ACC112 (cell line): ENCODE measurements at regions not wholly inside any gene's neighbourhood (a gene's known extent, or its start where the extent isn't known, plus 50 kb on each side); places are given as distances from the start of the nearest gene placed in this dataset.

Experiments used
- H2AFZ ChIP-seq: fragments of 200-600 bp; sonication (generic); one replicate; pipeline ENCODE4 v1.6.0; 2017; ENCODE audit warnings: antibody characterized with exemption, low read length; ENCODE audit not compliant: unreplicated experiment
- H3K27ac ChIP-seq: fragments of 200-600 bp; sonication (generic); 2 replicates; pipeline ENCODE4 v1.5.1; 2014; ENCODE audit warnings: low read depth, mild to moderate bottlenecking, antibody characterized with exemption, low read length, moderate library complexity
- H3K27me3 ChIP-seq: fragments of 200-600 bp; sonication (generic); 2 replicates; pipeline ENCODE4 v1.6.1; 2014; ENCODE audit warnings: mild to moderate bottlenecking, antibody characterized with exemption, low read length, moderate library complexity, mixed read lengths; ENCODE audit not compliant: insufficient read depth
- H3K36me3 ChIP-seq: fragments of 200-600 bp; sonication (generic); 2 replicates; pipeline ENCODE4 v1.6.1; 2016; ENCODE audit warnings: mild to moderate bottlenecking, antibody characterized with exemption, low read length, moderate library complexity, mixed read lengths; ENCODE audit not compliant: insufficient read depth
- H3K4me1 ChIP-seq: fragments of 200-600 bp; sonication (generic); one replicate; pipeline ENCODE4 v1.6.1; 2016; ENCODE audit warnings: low read length, mixed read lengths; ENCODE audit not compliant: insufficient read depth, unreplicated experiment, control insufficient read depth
- H3K4me3 ChIP-seq: fragments of 200-600 bp; sonication (generic); 2 replicates; pipeline ENCODE4 v1.5.1; 2014; ENCODE audit warnings: mild to moderate bottlenecking, low read depth, low read length
- H3K79me2 ChIP-seq: fragments of 200-600 bp; sonication (generic); one replicate; pipeline ENCODE4 v1.6.0; 2016; ENCODE audit warnings: low read length; ENCODE audit not compliant: control insufficient read depth, unreplicated experiment, insufficient read depth

GRCh38 chr2:45191976-45192375, 182.7 kb upstream of the SIX2 start:
- no peak overlapping the region for H3K27ac ChIP-seq
- H2AFZ ChIP-seq: no peak overlapping the region
- H3K79me2 ChIP-seq: no peaks in the 10 kb centered on the region
- no peaks in the 10 kb centered on the region for H3K36me3 ChIP-seq
- H3K4me3 ChIP-seq: no peak overlapping the region
- peaks cover 9% of the 10 kb centered on the region for H3K4me1 ChIP-seq
- no peaks in the 10 kb centered on the region for H3K27me3 ChIP-seq

GRCh38 chr2:45191146-45191863, 182.1 kb upstream of the SIX2 start:
- no peak overlapping the region for H2AFZ ChIP-seq
- H3K36me3 ChIP-seq: no peaks in the 10 kb centered on the region
- no peak overlapping the region for H3K27ac ChIP-seq
- H3K4me1 ChIP-seq: peaks cover 9% of the 10 kb centered on the region
- no peaks in the 10 kb centered on the region for H3K27me3 ChIP-seq
- no peak overlapping the region for H3K4me3 ChIP-seq
- no peaks in the 10 kb centered on the region for H3K79me2 ChIP-seq

GRCh38 chr2:45190481-45190942, 181.3 kb upstream of the SIX2 start:
- H2AFZ ChIP-seq: no peak overlapping the region
- H3K4me3 ChIP-seq: no peak overlapping the region
- H3K79me2 ChIP-seq: no peaks in the 10 kb centered on the region
- no peaks in the 10 kb centered on the region for H3K36me3 ChIP-seq
- no peaks in the 10 kb centered on the region for H3K27me3 ChIP-seq
- H3K27ac ChIP-seq: 0 out of 2 replicates have a peak overlapping the region, but pooled peaks have one; percentile 4
- H3K4me1 ChIP-seq: peaks cover 9% of the 10 kb centered on the region

- H3K4me3 ChIP-seq: peak overlapping the region; percentile 20; the same call in 1 of the 2 replicates
- H3K79me2 ChIP-seq: no peaks in the 10 kb centered on the region
- peak overlapping the region; percentile 63 for H3K27ac ChIP-seq
- peak overlapping the region; percentile 73 for H2AFZ ChIP-seq
- H3K27me3 ChIP-seq: no peaks in the 10 kb centered on the region
- peaks cover 32% of the 10 kb centered on the region for H3K4me1 ChIP-seq
- H3K36me3 ChIP-seq: no peaks in the 10 kb centered on the region
Measured at GRCh38 chr2:45184606-45185005, 175.4 kb upstream of the SIX2 start.

- Histone ChIP-seq H3K36me3 (no peaks in the 10 kb centered on the region), H3K4me3 (no peak overlapping the region), H2AFZ (peak overlapping the region; percentile 18), H3K4me1 (peaks cover 47% of the 10 kb centered on the region), H3K27me3 (no peaks in the 10 kb centered on the region), H3K27ac (peak overlapping the region; percentile 70), H3K79me2 (no peaks in the 10 kb centered on the region)
Measured at GRCh38 chr2:45182667-45183295, 173.5 kb upstream of the SIX2 start.

GRCh38 chr2:45180779-45181178, 171.5 kb upstream of the SIX2 start:
- Histone ChIP-seq H3K36me3 (peaks cover 3% of the 10 kb centered on the region; the same call in 1 of the 2 replicates), H3K27ac (no peak overlapping the region), H3K79me2 (no peaks in the 10 kb centered on the region), H3K4me3 (no peak overlapping the region), H2AFZ (no peak overlapping the region), H3K27me3 (no peaks in the 10 kb centered on the region), H3K4me1 (peaks cover 66% of the 10 kb centered on the region)

GRCh38 chr2:45180033-45180746, 170.9 kb upstream of the SIX2 start:
- Histone ChIP-seq H3K27ac (no peak overlapping the region), H3K4me1 (peaks cover 65% of the 10 kb centered on the region), H3K27me3 (no peaks in the 10 kb centered on the region), H2AFZ (no peak overlapping the region), H3K79me2 (no peaks in the 10 kb centered on the region), H3K36me3 (peaks cover 3% of the 10 kb centered on the region; the same call in 1 of the 2 replicates), H3K4me3 (no peak overlapping the region)

GRCh38 chr2:45178854-45179253, 169.6 kb upstream of the SIX2 start:
- H3K36me3 ChIP-seq: peaks cover 3% of the 10 kb centered on the region; the same call in 1 of the 2 replicates
- no peak overlapping the region for H3K4me3 ChIP-seq
- H3K27me3 ChIP-seq: no peaks in the 10 kb centered on the region
- H3K79me2 ChIP-seq: no peaks in the 10 kb centered on the region
- peak overlapping the region; percentile 100 for H3K27ac ChIP-seq
- H2AFZ ChIP-seq: no peak overlapping the region
- peaks cover 56% of the 10 kb centered on the region for H3K4me1 ChIP-seq

- Histone ChIP-seq H3K27me3 (no peaks in the 10 kb centered on the region), H3K4me3 (no peak overlapping the region), H2AFZ (no peak overlapping the region), H3K79me2 (no peaks in the 10 kb centered on the region), H3K36me3 (peaks cover 3% of the 10 kb centered on the region; the same call in 1 of the 2 replicates), H3K4me1 (peaks cover 55% of the 10 kb centered on the region), H3K27ac (peak overlapping the region; percentile 100)
Measured at GRCh38 chr2:45178359-45178758, 169.1 kb upstream of the SIX2 start.

- peaks cover 55% of the 10 kb centered on the region for H3K4me1 ChIP-seq
- no peaks in the 10 kb centered on the region for H3K79me2 ChIP-seq
- peak overlapping the region; percentile 100 for H3K27ac ChIP-seq
- peaks cover 3% of the 10 kb centered on the region; the same call in 1 of the 2 replicates for H3K36me3 ChIP-seq
- H2AFZ ChIP-seq: peak overlapping the region; percentile 39
- no peak overlapping the region; the same call in 1 of the 2 replicates for H3K4me3 ChIP-seq
- H3K27me3 ChIP-seq: no peaks in the 10 kb centered on the region
Measured at GRCh38 chr2:45177870-45178269, 168.6 kb upstream of the SIX2 start.
